ENCODE measurements at regions not wholly inside any gene's neighbourhood (a gene's known extent, or its start where the extent isn't known, plus 50 kb on each side); places are given as distances from the start of the nearest gene placed in this dataset.

- TF ChIP-seq EZH2phosphoT487 (conservative IDR thresholded peaks at IDR 0.05; ENCODE audit: low read length): no peak
- Histone ChIP-seq H3K9me3 (ENCODE audit: insufficient read depth, low read length) (no peaks in the 10 kb centered on the region), H3F3A (ENCODE audit: insufficient read depth) (no peaks in the 10 kb centered on the region), H3K27ac (ENCODE audit: low read depth, low read length) (no peak overlapping the region), H3K9me2 (replicated peaks; ENCODE audit: insufficient read depth, low read length) (no peaks in the 10 kb centered on the region), H2AFZ (ENCODE audit: low read depth, low read length, severe bottlenecking) (no peak overlapping the region), H4K20me1 (ENCODE audit: low read depth, low read length) (no peaks in the 10 kb centered on the region), H3K9ac (ENCODE audit: low read length) (no peak overlapping the region), H3K36me3 (ENCODE audit: low read length) (no peaks in the 10 kb centered on the region), H3K4me3 (ENCODE audit: insufficient read depth, low read length, poor library complexity, severe bottlenecking) (no peak overlapping the region), H3K27me3 (ENCODE audit: low read length) (no peaks in the 10 kb centered on the region), H3K79me2 (ENCODE audit: insufficient read depth, low read length) (no peaks in the 10 kb centered on the region), H3K4me2 (ENCODE audit: low read depth, low read length, poor library complexity, severe bottlenecking) (no peak overlapping the region)
Measured at GRCh38 chr3:115428841-115429240, 194.5 kb upstream of the GAP43 start.

GRCh38 chr3:115436767-115437301, 186.5 kb upstream of the GAP43 start:
- H3K4me3 ChIP-seq (ENCODE audit: insufficient read depth, low read length, poor library complexity, severe bottlenecking): no peak overlapping the region
- H3K27ac ChIP-seq (ENCODE audit: low read depth, low read length): no peak overlapping the region
- H3F3A ChIP-seq (ENCODE audit: insufficient read depth): no peaks in the 10 kb centered on the region
- no peaks in the 10 kb centered on the region for H3K79me2 ChIP-seq (ENCODE audit: insufficient read depth, low read length)
- H3K9ac ChIP-seq (ENCODE audit: low read length): no peak overlapping the region
- H3K27me3 ChIP-seq (ENCODE audit: low read length): no peaks in the 10 kb centered on the region
- no peaks in the 10 kb centered on the region for H3K36me3 ChIP-seq (ENCODE audit: low read length)
- no peak overlapping the region for H3K4me2 ChIP-seq (ENCODE audit: low read depth, low read length, poor library complexity, severe bottlenecking)
- no peaks in the 10 kb centered on the region for H3K9me2 ChIP-seq (replicated peaks; ENCODE audit: insufficient read depth, low read length)
- H2AFZ ChIP-seq (ENCODE audit: low read depth, low read length, severe bottlenecking): no peak overlapping the region
- TF ChIP-seq EZH2phosphoT487 (conservative IDR thresholded peaks at IDR 0.05; ENCODE audit: low read length) (no peak), CTCF (IDR thresholded peaks at IDR 0.05; ENCODE audit: insufficient read depth, low read length, poor library complexity, severe bottlenecking) (no peak)
- H4K20me1 ChIP-seq (ENCODE audit: low read depth, low read length): no peaks in the 10 kb centered on the region
- no peaks in the 10 kb centered on the region for H3K9me3 ChIP-seq (ENCODE audit: insufficient read depth, low read length)

- Histone ChIP-seq H3F3A (ENCODE audit: insufficient read depth) (no peaks in the 10 kb centered on the region), H3K27ac (ENCODE audit: low read depth, low read length) (no peak overlapping the region), H3K79me2 (ENCODE audit: insufficient read depth, low read length) (no peaks in the 10 kb centered on the region), H3K4me2 (ENCODE audit: low read depth, low read length, poor library complexity, severe bottlenecking) (no peak overlapping the region), H3K4me3 (ENCODE audit: insufficient read depth, low read length, poor library complexity, severe bottlenecking) (no peak overlapping the region), H3K9ac (ENCODE audit: low read length) (no peak overlapping the region), H4K20me1 (ENCODE audit: low read depth, low read length) (no peaks in the 10 kb centered on the region), H3K27me3 (ENCODE audit: low read length) (no peaks in the 10 kb centered on the region), H3K36me3 (ENCODE audit: low read length) (no peaks in the 10 kb centered on the region), H3K9me2 (replicated peaks; ENCODE audit: insufficient read depth, low read length) (no peaks in the 10 kb centered on the region), H2AFZ (ENCODE audit: low read depth, low read length, severe bottlenecking) (no peak overlapping the region), H3K9me3 (ENCODE audit: insufficient read depth, low read length) (no peaks in the 10 kb centered on the region)
- no peak for TF ChIP-seq EZH2phosphoT487 (conservative IDR thresholded peaks at IDR 0.05; ENCODE audit: low read length)
- TF ChIP-seq CTCF (IDR thresholded peaks at IDR 0.05; ENCODE audit: insufficient read depth, low read length, poor library complexity, severe bottlenecking): no peak
Measured at GRCh38 chr3:115438799-115439198, 184.5 kb upstream of the GAP43 start.

- Histone ChIP-seq H3K27me3 (ENCODE audit: low read length) (no peaks in the 10 kb centered on the region), H3K4me3 (ENCODE audit: insufficient read depth, low read length, poor library complexity, severe bottlenecking) (no peak overlapping the region), H3K27ac (ENCODE audit: low read depth, low read length) (no peak overlapping the region), H3K36me3 (ENCODE audit: low read length) (no peaks in the 10 kb centered on the region), H3K79me2 (ENCODE audit: insufficient read depth, low read length) (no peaks in the 10 kb centered on the region), H2AFZ (ENCODE audit: low read depth, low read length, severe bottlenecking) (no peak overlapping the region), H3K4me2 (ENCODE audit: low read depth, low read length, poor library complexity, severe bottlenecking) (no peak overlapping the region), H3K9me3 (ENCODE audit: insufficient read depth, low read length) (no peaks in the 10 kb centered on the region), H3K9ac (ENCODE audit: low read length) (no peak overlapping the region), H4K20me1 (ENCODE audit: low read depth, low read length) (no peaks in the 10 kb centered on the region), H3F3A (ENCODE audit: insufficient read depth) (no peaks in the 10 kb centered on the region), H3K9me2 (replicated peaks; ENCODE audit: insufficient read depth, low read length) (peaks cover 5% of the 10 kb centered on the region; the same call in 1 of the 2 replicates)
- TF ChIP-seq EZH2phosphoT487 (conservative IDR thresholded peaks at IDR 0.05; ENCODE audit: low read length): no peak
- TF ChIP-seq CTCF (IDR thresholded peaks at IDR 0.05; ENCODE audit: insufficient read depth, low read length, poor library complexity, severe bottlenecking): no peak
Measured at GRCh38 chr3:115445559-115445958, 177.8 kb upstream of the GAP43 start.

All from SU-DHL-6 (cell line).